ENCODE measurements at regions not wholly inside any gene's neighbourhood (a gene's known extent, or its start where the extent isn't known, plus 50 kb on each side); places are given as distances from the start of the nearest gene placed in this dataset.

- Mint-ChIP-seq H3K9me3 (no peaks in the 10 kb centered on the region), H3K4me3 (no peak overlapping the region), H3K27me3 (no peaks in the 10 kb centered on the region), H3K36me3 (ENCODE audit: low read depth) (no peaks in the 10 kb centered on the region), H3K4me1 (no peaks in the 10 kb centered on the region), H3K27ac (no peak overlapping the region)
- no peak for ATAC-seq (replicated peaks)
These were observed 180.2 kb downstream of the TRIM36 start for GRCh38 chr5:114989512-114989911.

- Mint-ChIP-seq H3K4me1 (no peaks in the 10 kb centered on the region), H3K36me3 (ENCODE audit: low read depth) (no peaks in the 10 kb centered on the region), H3K4me3 (no peak overlapping the region), H3K27me3 (peaks cover under 1% of the 10 kb centered on the region), H3K9me3 (no peaks in the 10 kb centered on the region), H3K27ac (no peak overlapping the region)
- no peak for ATAC-seq (replicated peaks)
These were observed 181.6 kb downstream of the TRIM36 start for GRCh38 chr5:114988096-114988495.

GRCh38 chr5:114984796-114985195 is 184.9 kb downstream of the TRIM36 start:
- H3K4me1 Mint-ChIP-seq: no peaks in the 10 kb centered on the region
- H3K9me3 Mint-ChIP-seq: peaks cover 4% of the 10 kb centered on the region
- H3K27ac Mint-ChIP-seq: no peak overlapping the region
- H3K27me3 Mint-ChIP-seq: peaks cover 12% of the 10 kb centered on the region
- H3K4me3 Mint-ChIP-seq: no peak overlapping the region
- no peak for ATAC-seq (replicated peaks)
- no peaks in the 10 kb centered on the region for H3K36me3 Mint-ChIP-seq (ENCODE audit: low read depth)

- H3K27ac Mint-ChIP-seq: no peak overlapping the region
- peaks cover 4% of the 10 kb centered on the region for H3K9me3 Mint-ChIP-seq
- H3K4me3 Mint-ChIP-seq: no peak overlapping the region
- no peak for ATAC-seq (replicated peaks)
- no peaks in the 10 kb centered on the region for H3K4me1 Mint-ChIP-seq
- peaks cover 14% of the 10 kb centered on the region for H3K27me3 Mint-ChIP-seq
- no peaks in the 10 kb centered on the region for H3K36me3 Mint-ChIP-seq (ENCODE audit: low read depth)
These were observed 188.6 kb downstream of the TRIM36 start for GRCh38 chr5:114981111-114981510.

- Mint-ChIP-seq H3K4me1 (no peaks in the 10 kb centered on the region), H3K4me3 (no peak overlapping the region), H3K27me3 (peaks cover 13% of the 10 kb centered on the region), H3K9me3 (peaks cover 4% of the 10 kb centered on the region), H3K36me3 (ENCODE audit: low read depth) (no peaks in the 10 kb centered on the region), H3K27ac (no peak overlapping the region)
- ATAC-seq (replicated peaks): peak; percentile 44
These were observed 191.6 kb downstream of the TRIM36 start for GRCh38 chr5:114977979-114978573.

DNA sequence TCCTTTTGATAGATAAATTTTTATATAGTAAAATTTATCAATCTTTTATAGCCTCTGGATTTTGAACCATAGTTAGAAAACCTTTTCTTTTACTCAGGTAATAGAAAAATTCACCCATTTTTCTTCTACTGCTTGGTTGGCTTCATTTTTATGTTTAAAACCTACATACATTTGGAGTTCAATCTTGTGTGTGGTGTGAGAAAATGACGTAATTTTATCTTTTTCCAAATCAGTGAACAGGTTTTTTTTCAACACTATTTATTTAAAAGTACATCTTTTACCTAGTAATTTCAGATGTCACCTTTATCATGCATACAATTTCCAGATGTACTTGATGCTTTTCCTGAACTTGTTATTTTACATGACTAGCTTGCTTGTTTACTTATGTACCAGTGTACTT is 200.2 kb downstream of the TRIM36 start:
- Mint-ChIP-seq H3K36me3 (ENCODE audit: low read depth) (no peaks in the 10 kb centered on the region), H3K9me3 (peaks cover 6% of the 10 kb centered on the region), H3K4me1 (no peaks in the 10 kb centered on the region), H3K27me3 (peaks cover 3% of the 10 kb centered on the region), H3K4me3 (no peak overlapping the region), H3K27ac (no peak overlapping the region)
- no peak for ATAC-seq (replicated peaks)

GRCh38 chr5:114957384-114957783 is 212.3 kb downstream of the TRIM36 start:
- no peak overlapping the region for H3K27ac Mint-ChIP-seq
- H3K9me3 Mint-ChIP-seq: no peaks in the 10 kb centered on the region
- no peaks in the 10 kb centered on the region for H3K36me3 Mint-ChIP-seq (ENCODE audit: low read depth)
- H3K27me3 Mint-ChIP-seq: no peaks in the 10 kb centered on the region
- H3K4me1 Mint-ChIP-seq: no peaks in the 10 kb centered on the region
- no peak for ATAC-seq (replicated peaks)
- no peak overlapping the region for H3K4me3 Mint-ChIP-seq

- no peaks in the 10 kb centered on the region for H3K4me1 Mint-ChIP-seq
- no peak for ATAC-seq (replicated peaks)
- H3K27ac Mint-ChIP-seq: no peak overlapping the region
- H3K4me3 Mint-ChIP-seq: no peak overlapping the region
- H3K9me3 Mint-ChIP-seq: no peaks in the 10 kb centered on the region
- H3K36me3 Mint-ChIP-seq (ENCODE audit: low read depth): no peaks in the 10 kb centered on the region
- no peaks in the 10 kb centered on the region for H3K27me3 Mint-ChIP-seq
These were observed 216.1 kb downstream of the TRIM36 start for GRCh38 chr5:114953565-114953964.

DNA sequence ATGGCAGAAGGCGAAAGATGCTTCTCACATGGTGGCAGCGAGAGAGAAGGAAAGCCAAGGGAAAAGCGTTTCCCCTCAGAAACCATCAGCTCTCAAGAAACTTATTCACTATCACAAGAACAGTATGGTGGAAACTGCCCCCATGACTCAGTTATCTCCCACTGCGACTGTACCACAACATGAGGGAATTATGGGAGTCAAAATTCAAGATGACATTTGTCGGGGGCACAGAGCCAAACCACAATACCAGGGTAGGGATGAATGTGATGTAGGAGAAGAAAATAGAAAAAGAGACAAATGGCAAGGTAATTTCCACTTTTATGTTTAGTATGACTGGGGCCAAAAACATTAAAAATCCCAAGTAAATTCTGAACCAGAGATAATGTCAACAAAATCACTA is 216.8 kb downstream of the TRIM36 start:
- H3K27ac Mint-ChIP-seq: no peak overlapping the region
- no peaks in the 10 kb centered on the region for H3K27me3 Mint-ChIP-seq
- no peak overlapping the region for H3K4me3 Mint-ChIP-seq
- no peak for ATAC-seq (replicated peaks)
- no peaks in the 10 kb centered on the region for H3K36me3 Mint-ChIP-seq (ENCODE audit: low read depth)
- H3K4me1 Mint-ChIP-seq: no peaks in the 10 kb centered on the region
- H3K9me3 Mint-ChIP-seq: no peaks in the 10 kb centered on the region

DNA sequence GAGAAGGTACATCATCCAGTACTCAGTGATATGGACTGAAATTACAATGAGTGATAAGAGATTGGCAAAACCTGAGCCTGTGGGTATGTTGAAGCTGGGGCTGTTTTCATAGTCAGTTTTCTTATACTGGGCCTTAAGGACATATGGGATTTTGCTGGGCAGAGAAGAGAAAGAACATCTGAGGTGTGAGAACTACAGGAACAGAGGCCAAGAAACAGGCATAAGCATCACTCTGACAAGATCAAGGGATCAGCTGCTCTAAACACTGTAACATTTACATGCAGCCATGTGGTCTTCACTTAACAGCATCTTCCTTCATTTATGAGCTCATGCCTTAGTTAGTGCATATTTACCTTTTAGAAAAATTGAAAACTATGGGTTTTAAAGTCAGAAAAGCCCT is 220.0 kb downstream of the TRIM36 start:
- no peaks in the 10 kb centered on the region for H3K4me1 Mint-ChIP-seq
- ATAC-seq (replicated peaks): no peak
- H3K4me3 Mint-ChIP-seq: no peak overlapping the region
- H3K27me3 Mint-ChIP-seq: no peaks in the 10 kb centered on the region
- no peak overlapping the region for H3K27ac Mint-ChIP-seq
- no peaks in the 10 kb centered on the region for H3K9me3 Mint-ChIP-seq
- H3K36me3 Mint-ChIP-seq (ENCODE audit: low read depth): no peaks in the 10 kb centered on the region

- no peaks in the 10 kb centered on the region for H3K27me3 Mint-ChIP-seq
These were observed 220.6 kb downstream of the TRIM36 start for GRCh38 chr5:114948986-114949621.

GRCh38 chr5:114948363-114948762 is 221.3 kb downstream of the TRIM36 start:
- Mint-ChIP-seq H3K4me1 (no peaks in the 10 kb centered on the region), H3K9me3 (no peaks in the 10 kb centered on the region), H3K36me3 (ENCODE audit: low read depth) (no peaks in the 10 kb centered on the region), H3K27ac (no peak overlapping the region), H3K27me3 (no peaks in the 10 kb centered on the region), H3K4me3 (no peak overlapping the region)
- no peak for ATAC-seq (replicated peaks)

More at GRCh38 chr5:114948986-114949621, 220.6 kb downstream of the TRIM36 start:
- no peak for ATAC-seq (replicated peaks)
- Mint-ChIP-seq H3K9me3 (no peaks in the 10 kb centered on the region), H3K36me3 (ENCODE audit: low read depth) (no peaks in the 10 kb centered on the region), H3K4me1 (no peaks in the 10 kb centered on the region), H3K4me3 (no peak overlapping the region), H3K27ac (no peak overlapping the region)

DNA sequence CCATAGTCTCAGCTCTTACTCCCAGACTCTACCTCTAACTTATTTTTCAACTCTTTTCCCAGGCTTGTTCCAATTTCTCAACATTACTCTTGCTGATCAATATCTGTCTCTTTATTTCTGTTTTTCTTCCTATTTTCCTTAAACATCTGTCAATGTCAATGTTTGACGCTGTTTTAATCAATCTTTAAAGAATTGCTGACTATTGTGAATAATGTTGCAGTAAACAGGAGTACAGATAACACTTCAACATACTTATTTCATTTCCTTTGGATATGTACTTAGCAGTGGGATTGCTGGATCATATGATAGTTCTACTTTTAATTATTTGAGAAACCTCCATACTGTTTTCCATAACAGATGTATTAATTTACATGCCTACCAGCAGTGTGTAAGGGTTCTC is 229.0 kb downstream of the TRIM36 start:
- no peaks in the 10 kb centered on the region for H3K4me1 Mint-ChIP-seq
- H3K27me3 Mint-ChIP-seq: no peaks in the 10 kb centered on the region
- ATAC-seq (replicated peaks): no peak
- no peak overlapping the region for H3K4me3 Mint-ChIP-seq
- no peak overlapping the region for H3K27ac Mint-ChIP-seq
- no peaks in the 10 kb centered on the region for H3K36me3 Mint-ChIP-seq (ENCODE audit: low read depth)
- H3K9me3 Mint-ChIP-seq: peaks cover 25% of the 10 kb centered on the region

DNA sequence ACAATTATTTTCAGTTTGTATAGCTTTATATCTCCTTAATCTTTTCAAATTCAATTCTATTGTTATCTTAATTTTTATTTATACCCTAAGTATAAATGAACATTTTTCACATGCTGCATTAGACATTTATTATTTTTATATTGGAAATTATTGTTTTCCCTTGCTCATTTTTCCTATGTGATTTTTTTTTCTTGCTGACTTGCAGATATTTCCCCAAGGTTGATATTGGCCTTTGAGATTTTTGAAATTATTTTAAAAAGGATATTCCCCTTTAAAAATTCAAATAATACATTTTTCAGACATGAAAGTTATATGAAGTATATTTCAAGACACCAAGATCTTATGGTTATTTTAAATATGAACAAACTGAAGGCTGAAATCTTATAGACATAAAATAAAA is 234.2 kb downstream of the TRIM36 start:
- no peak overlapping the region for H3K27ac Mint-ChIP-seq
- H3K36me3 Mint-ChIP-seq (ENCODE audit: low read depth): no peaks in the 10 kb centered on the region
- H3K4me3 Mint-ChIP-seq: no peak overlapping the region
- no peaks in the 10 kb centered on the region for H3K4me1 Mint-ChIP-seq
- no peaks in the 10 kb centered on the region for H3K27me3 Mint-ChIP-seq
- ATAC-seq (replicated peaks): no peak
- H3K9me3 Mint-ChIP-seq: peaks cover 17% of the 10 kb centered on the region

DNA sequence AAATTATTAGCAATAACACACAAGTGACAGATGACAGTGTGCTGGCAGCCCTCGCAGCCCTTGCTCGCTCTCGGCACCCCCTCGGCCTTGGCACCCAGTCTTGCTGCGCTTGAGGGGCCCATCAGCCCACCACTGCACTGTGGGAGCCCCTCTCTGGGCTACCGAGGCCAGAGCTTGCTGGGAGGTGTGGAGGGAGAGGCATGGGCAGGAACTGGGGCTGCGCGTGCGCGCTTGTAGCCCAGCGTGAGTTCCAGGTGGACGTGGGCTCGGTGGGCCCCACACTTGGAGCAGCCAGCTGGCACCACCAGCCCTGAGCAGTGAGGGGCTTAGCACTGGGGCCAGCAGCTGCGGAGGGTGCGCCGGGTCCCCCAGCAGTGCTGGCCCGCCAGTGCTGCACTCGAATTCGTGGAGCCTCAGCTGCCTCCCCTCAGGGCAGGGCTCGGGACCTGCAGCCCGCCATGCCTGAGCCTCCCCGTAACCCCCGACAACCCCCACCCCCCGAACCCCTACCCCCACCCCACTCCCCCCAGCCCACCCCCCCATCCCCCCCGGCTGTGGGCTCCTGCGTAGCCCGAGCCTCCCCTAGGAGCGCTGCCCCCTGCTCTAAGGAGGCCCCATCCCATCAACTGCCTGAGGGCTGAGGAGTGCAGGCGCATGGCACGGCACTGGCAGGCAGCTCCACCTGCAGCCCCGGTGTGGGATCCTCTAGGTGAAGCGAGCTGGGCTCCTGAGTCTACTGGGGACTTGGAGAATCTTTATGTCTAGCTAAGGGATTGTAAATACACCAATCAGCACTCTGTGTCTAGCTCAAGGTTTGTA is 240.9 kb downstream of the TRIM36 start:
- H3K4me1 Mint-ChIP-seq: no peaks in the 10 kb centered on the region

More for the DNA sequence above, 240.9 kb downstream of the TRIM36 start:
- Mint-ChIP-seq H3K4me3 (no peak overlapping the region), H3K36me3 (ENCODE audit: low read depth) (no peaks in the 10 kb centered on the region), H3K27ac (no peak overlapping the region), H3K9me3 (no peaks in the 10 kb centered on the region), H3K27me3 (no peaks in the 10 kb centered on the region)
- ATAC-seq (replicated peaks): no peak

All from activated T-helper 17 cell treated with anti-CD3 and anti-CD28 coated beads, Interleukin-2, amount 50 U/mL, for 72 hours (primary cell).